Breast epithelium (tissue), 4 donors: ENCODE measurements at regions not wholly inside any gene's neighbourhood (a gene's known extent, or its start where the extent isn't known, plus 50 kb on each side); places are given as distances from the start of the nearest gene placed in this dataset.

Source experiments
- DNase-seq, 2 donors: peaks; one replicate each; pipeline ENCODE4 v3.0.0-alpha.2; 2019; ENCODE audit warnings: low spot score in 2 of 2
- H3K27ac ChIP-seq, 2 donors: fragments of 200-600 bp; sonication (generic) in 1 of 2; one replicate each; pipeline ENCODE4 v1.5.1; 2016 to 2019; ENCODE audit warnings: mild to moderate bottlenecking in 1 of 2
- H3K27me3 ChIP-seq, 2 donors: fragments of 200-600 bp; sonication (generic) in 1 of 2; one replicate each; pipeline versions ENCODE4 v1.5.1 to v1.6.0; 2017 to 2019; ENCODE audit warnings: control low read depth in 1 of 2, mild to moderate bottlenecking in 1 of 2
- H3K36me3 ChIP-seq: fragments of 200-600 bp; one replicate; pipeline ENCODE4 v1.5.1; 2019
- H3K4me1 ChIP-seq, 2 donors: fragments of 200-600 bp; sonication (generic); one replicate each; pipeline ENCODE4 v1.5.1; 2016 to 2019; ENCODE audit warnings: control low read depth in 1 of 2
- H3K4me3 ChIP-seq, 3 donors: fragments of 200-600 bp; sonication (generic); 1 replicate in 2 of 3; 2 replicates in 1 of 3; pipeline ENCODE4 v1.5.1; 2016 to 2019; ENCODE audit warnings: mild to moderate bottlenecking in 3 of 3, moderate library complexity in 2 of 3
- H3K9me3 ChIP-seq, 2 donors: fragments of 200-600 bp; sonication (generic) in 1 of 2; one replicate each; pipeline ENCODE4 v1.5.1; 2016 to 2019; ENCODE audit warnings: control low read depth in 1 of 2
- POLR2A ChIP-seq: fragments of 450-650 bp; IDR thresholded peaks from one replicate; pipeline ENCODE4 v1.6.1; 2016; ENCODE audit warnings: antibody characterized with exemption, mild to moderate bottlenecking, moderate library complexity
- POLR2AphosphoS5 ChIP-seq, 3 donors: sonication (generic); formaldehyde crosslinking; IDR thresholded peaks; one replicate each; pipeline ENCODE4 v1.6.1; 2017; ENCODE audit warnings: antibody characterized with exemption in 3 of 3
- intact Hi-C: fragments of 100-400 bp; cut with DNase I; formaldehyde crosslinking; loops from one replicate; pipeline ENCODE4 v1.15.1; 2023; ENCODE audit warnings: low total_unique reads
- TF ChIP-seq, protein P1 (sequence below), 3 donors: fragments of 450-650 bp; IDR thresholded peaks; one replicate each; pipeline ENCODE4 v1.5.1; 2016 to 2017; ENCODE audit warnings: antibody characterized with exemption in 3 of 3, mild to moderate bottlenecking in 3 of 3, moderate library complexity in 3 of 3

DNA sequence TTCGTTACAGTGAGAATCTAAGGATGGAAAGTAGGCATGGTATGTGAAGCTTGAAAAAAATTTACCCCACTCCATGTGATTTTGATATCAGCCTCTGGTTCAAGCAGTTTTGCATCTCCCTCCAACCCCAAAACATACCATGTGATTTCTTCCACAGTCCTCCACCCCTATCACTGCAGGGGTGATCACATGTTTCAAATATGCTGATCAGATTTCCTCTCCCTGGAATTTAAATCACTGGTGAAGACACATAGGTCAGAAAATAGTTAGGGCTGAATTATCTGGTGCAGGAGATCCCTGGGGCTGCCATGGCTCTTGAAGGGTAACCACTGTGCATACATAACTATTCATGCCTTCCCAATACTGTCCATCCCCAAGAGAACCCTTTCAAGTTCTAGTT, 119.7 kb upstream of the THRB start:
- TF ChIP-seq, protein P1, sequence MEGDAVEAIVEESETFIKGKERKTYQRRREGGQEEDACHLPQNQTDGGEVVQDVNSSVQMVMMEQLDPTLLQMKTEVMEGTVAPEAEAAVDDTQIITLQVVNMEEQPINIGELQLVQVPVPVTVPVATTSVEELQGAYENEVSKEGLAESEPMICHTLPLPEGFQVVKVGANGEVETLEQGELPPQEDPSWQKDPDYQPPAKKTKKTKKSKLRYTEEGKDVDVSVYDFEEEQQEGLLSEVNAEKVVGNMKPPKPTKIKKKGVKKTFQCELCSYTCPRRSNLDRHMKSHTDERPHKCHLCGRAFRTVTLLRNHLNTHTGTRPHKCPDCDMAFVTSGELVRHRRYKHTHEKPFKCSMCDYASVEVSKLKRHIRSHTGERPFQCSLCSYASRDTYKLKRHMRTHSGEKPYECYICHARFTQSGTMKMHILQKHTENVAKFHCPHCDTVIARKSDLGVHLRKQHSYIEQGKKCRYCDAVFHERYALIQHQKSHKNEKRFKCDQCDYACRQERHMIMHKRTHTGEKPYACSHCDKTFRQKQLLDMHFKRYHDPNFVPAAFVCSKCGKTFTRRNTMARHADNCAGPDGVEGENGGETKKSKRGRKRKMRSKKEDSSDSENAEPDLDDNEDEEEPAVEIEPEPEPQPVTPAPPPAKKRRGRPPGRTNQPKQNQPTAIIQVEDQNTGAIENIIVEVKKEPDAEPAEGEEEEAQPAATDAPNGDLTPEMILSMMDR (IDR thresholded peaks at IDR 0.05), result no peak
- TF ChIP-seq POLR2AphosphoS5 (IDR thresholded peaks at IDR 0.05) (no peak), POLR2A (no peak)
- H3K4me1 ChIP-seq, result no peaks in the 10 kb centered on the region
- no peak overlapping the region for H3K27ac ChIP-seq
- no peak for DNase-seq
- H3K9me3 ChIP-seq, result no peaks in the 10 kb centered on the region
- intact Hi-C loops, result no loop called here
- H3K36me3 ChIP-seq, result peaks cover 4% of the 10 kb centered on the region
- H3K4me3 ChIP-seq, result no peak overlapping the region
- H3K27me3 ChIP-seq, result no peaks in the 10 kb centered on the region

GRCh38 chr3:24615177-24615576, 120.5 kb upstream of the THRB start:
- H3K27ac ChIP-seq, result no peak overlapping the region
- H3K4me1 ChIP-seq, result no peaks in the 10 kb centered on the region
- intact Hi-C loops, result no loop called here
- H3K9me3 ChIP-seq, result no peaks in the 10 kb centered on the region
- H3K36me3 ChIP-seq, result peaks cover 4% of the 10 kb centered on the region
- TF ChIP-seq POLR2A (no peak), POLR2AphosphoS5 (IDR thresholded peaks at IDR 0.05) (no peak)
- TF ChIP-seq, protein P1 (IDR thresholded peaks at IDR 0.05), result no peak
- no peaks in the 10 kb centered on the region for H3K27me3 ChIP-seq
- no peak for DNase-seq
- no peak overlapping the region for H3K4me3 ChIP-seq

DNA sequence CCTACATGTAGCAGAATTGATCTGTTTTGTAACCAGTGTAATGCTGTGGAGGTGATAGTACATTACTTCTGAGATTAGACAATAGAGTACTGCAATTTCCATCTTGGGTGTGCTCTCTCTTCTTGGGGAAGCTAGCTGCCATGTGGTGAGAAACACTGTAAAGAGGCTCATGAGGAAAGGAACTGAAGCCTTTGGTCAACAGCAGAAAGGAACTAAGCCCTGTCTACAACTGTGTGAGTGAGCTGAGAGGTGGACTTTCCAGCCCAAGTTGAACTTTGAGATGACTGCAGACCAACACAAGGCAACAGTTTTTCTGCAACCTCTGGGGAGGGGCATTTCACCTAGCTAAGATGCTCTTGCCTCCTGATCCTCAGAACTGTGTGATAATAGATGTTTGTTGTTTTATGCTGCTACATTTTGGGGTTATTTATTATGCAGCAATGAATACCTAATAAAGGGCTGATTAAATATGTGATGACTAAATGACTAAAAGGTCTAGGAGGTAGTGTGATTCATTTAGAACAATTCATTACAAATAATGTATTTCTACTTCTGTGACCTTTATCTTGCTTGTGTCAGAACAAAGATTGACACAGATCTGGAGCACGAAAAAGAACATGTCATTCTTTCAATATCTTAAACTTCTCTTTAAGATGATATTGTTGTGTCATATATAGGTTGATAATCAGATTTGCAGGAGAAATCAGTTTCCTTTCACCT, 121.6 kb upstream of the THRB start:
- Histone ChIP-seq H3K4me1 (no peaks in the 10 kb centered on the region), H3K27me3 (no peaks in the 10 kb centered on the region), H3K36me3 (peaks cover 4% of the 10 kb centered on the region), H3K27ac (no peak overlapping the region), H3K9me3 (no peaks in the 10 kb centered on the region), H3K4me3 (no peak overlapping the region)
- DNase-seq, result no peak
- intact Hi-C loops, result no loop called here
- TF ChIP-seq POLR2AphosphoS5 (IDR thresholded peaks at IDR 0.05) (no peak), POLR2A (no peak)
- TF ChIP-seq, protein P1 (IDR thresholded peaks at IDR 0.05), result no peak

GRCh38 chr3:24622138-24622537, 127.5 kb upstream of the THRB start:
- TF ChIP-seq POLR2A (no peak), POLR2AphosphoS5 (IDR thresholded peaks at IDR 0.05) (no peak)
- TF ChIP-seq, protein P1 (IDR thresholded peaks at IDR 0.05), result no peak
- Histone ChIP-seq H3K36me3 (peaks cover 3% of the 10 kb centered on the region), H3K4me1 (no peaks in the 10 kb centered on the region), H3K9me3 (no peaks in the 10 kb centered on the region), H3K27ac (no peak overlapping the region), H3K4me3 (no peak overlapping the region), H3K27me3 (no peaks in the 10 kb centered on the region)
- intact Hi-C loops, result loop anchor here (10.0 kb wide), 1 partner anchor 1923 kb away; no protein-coding TSS in a partner anchor
- no peak for DNase-seq

- Histone ChIP-seq H3K27ac (no peak overlapping the region), H3K9me3 (no peaks in the 10 kb centered on the region), H3K27me3 (no peaks in the 10 kb centered on the region), H3K36me3 (no peaks in the 10 kb centered on the region), H3K4me3 (no peak overlapping the region), H3K4me1 (no peaks in the 10 kb centered on the region)
- TF ChIP-seq POLR2AphosphoS5 (IDR thresholded peaks at IDR 0.05) (no peak), POLR2A (no peak)
- TF ChIP-seq, protein P1 (IDR thresholded peaks at IDR 0.05), result no peak
- DNase-seq, result no peak
- intact Hi-C loops, result loop anchor here (10.0 kb wide), 1 partner anchor 1922 kb away; no protein-coding TSS in a partner anchor
These were observed 128.1 kb upstream of the THRB start for GRCh38 chr3:24622696-24623225.
